RWPE2 (cell line): ENCODE measurements at regions not wholly inside any gene's neighbourhood (a gene's known extent, or its start where the extent isn't known, plus 50 kb on each side); places are given as distances from the start of the nearest gene placed in this dataset.

ENCODE experiments used
- ATAC-seq: fragments of 200-7000 bp; cut with Tn5 transposase; 3 replicates; pipeline ENCODE4 v1.9.1; 2021; ENCODE audit warnings: low read depth
- DNase-seq: peaks from one replicate; pipeline ENCODE4 v3.0.0-alpha.2; 2020; ENCODE audit warnings: low spot score
- H3K27ac ChIP-seq: fragments of 450-650 bp; 2 replicates; pipeline ENCODE4 v1.5.1; 2017; ENCODE audit warnings: mild to moderate bottlenecking; ENCODE audit not compliant: poor library complexity, severe bottlenecking
- H3K27me3 ChIP-seq: fragments of 250-450 bp; sonication (Bioruptor Pico); 2 replicates; pipeline ENCODE4 v1.5.1; 2021; ENCODE audit warnings: mild to moderate bottlenecking, moderate library complexity; ENCODE audit not compliant: insufficient read depth, poor library complexity, severe bottlenecking
- H3K36me3 ChIP-seq: fragments of 250-450 bp; sonication (Bioruptor Pico); 2 replicates; pipeline ENCODE4 v1.5.1; 2020; ENCODE audit warnings: low read depth, mild to moderate bottlenecking, moderate library complexity
- H3K4me1 ChIP-seq: fragments of 250-450 bp; sonication (Bioruptor Pico); 2 replicates; pipeline ENCODE4 v1.5.1; 2021; ENCODE audit warnings: mild to moderate bottlenecking, moderate library complexity; ENCODE audit not compliant: insufficient read depth, poor library complexity, severe bottlenecking
- H3K4me3 ChIP-seq: fragments of 250-450 bp; sonication (Bioruptor Pico); 2 replicates; pipeline ENCODE4 v1.5.1; 2021; ENCODE audit warnings: mild to moderate bottlenecking, moderate library complexity; ENCODE audit not compliant: severe bottlenecking
- H3K9me3 ChIP-seq: fragments of 250-450 bp; sonication (Bioruptor Pico); 2 replicates; pipeline ENCODE4 v1.5.1; 2021; ENCODE audit warnings: mild to moderate bottlenecking, moderate library complexity; ENCODE audit not compliant: severe bottlenecking
- TF ChIP-seq, protein P1 (sequence below): fragments of 450-650 bp; IDR thresholded peaks from one replicate; pipeline ENCODE4 v1.5.1; 2017; ENCODE audit warnings: mild to moderate bottlenecking, moderate library complexity; ENCODE audit not compliant: poor library complexity, severe bottlenecking

DNA sequence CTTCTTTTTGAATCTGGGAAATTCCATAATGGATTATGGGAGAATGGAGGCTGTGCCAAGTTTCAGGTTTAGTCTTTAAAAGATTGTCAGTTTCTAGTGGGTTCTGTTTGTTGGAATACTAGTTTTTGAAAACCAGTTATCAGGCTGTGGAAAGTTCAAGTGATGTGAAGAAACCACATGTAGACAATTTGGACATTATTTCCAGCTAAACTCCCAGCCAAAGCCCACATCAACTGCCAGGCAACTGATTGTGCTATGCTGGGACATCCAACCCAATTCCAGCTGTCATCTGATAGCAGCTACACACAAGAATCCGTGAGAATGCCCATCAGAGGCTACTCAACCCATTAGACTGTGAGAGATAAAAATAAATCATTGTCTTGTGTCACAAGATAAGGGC is 546.1 kb upstream of the ADAMTS5 start:
- Histone ChIP-seq H3K4me1 (no peaks in the 10 kb centered on the region), H3K27me3 (no peaks in the 10 kb centered on the region), H3K36me3 (no peaks in the 10 kb centered on the region), H3K4me3 (no peak overlapping the region), H3K9me3 (peaks cover 3% of the 10 kb centered on the region), H3K27ac (no peak overlapping the region)
- TF ChIP-seq, protein P1, sequence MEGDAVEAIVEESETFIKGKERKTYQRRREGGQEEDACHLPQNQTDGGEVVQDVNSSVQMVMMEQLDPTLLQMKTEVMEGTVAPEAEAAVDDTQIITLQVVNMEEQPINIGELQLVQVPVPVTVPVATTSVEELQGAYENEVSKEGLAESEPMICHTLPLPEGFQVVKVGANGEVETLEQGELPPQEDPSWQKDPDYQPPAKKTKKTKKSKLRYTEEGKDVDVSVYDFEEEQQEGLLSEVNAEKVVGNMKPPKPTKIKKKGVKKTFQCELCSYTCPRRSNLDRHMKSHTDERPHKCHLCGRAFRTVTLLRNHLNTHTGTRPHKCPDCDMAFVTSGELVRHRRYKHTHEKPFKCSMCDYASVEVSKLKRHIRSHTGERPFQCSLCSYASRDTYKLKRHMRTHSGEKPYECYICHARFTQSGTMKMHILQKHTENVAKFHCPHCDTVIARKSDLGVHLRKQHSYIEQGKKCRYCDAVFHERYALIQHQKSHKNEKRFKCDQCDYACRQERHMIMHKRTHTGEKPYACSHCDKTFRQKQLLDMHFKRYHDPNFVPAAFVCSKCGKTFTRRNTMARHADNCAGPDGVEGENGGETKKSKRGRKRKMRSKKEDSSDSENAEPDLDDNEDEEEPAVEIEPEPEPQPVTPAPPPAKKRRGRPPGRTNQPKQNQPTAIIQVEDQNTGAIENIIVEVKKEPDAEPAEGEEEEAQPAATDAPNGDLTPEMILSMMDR, result no peak
- no peak for DNase-seq
- ATAC-seq, result no peak

DNA sequence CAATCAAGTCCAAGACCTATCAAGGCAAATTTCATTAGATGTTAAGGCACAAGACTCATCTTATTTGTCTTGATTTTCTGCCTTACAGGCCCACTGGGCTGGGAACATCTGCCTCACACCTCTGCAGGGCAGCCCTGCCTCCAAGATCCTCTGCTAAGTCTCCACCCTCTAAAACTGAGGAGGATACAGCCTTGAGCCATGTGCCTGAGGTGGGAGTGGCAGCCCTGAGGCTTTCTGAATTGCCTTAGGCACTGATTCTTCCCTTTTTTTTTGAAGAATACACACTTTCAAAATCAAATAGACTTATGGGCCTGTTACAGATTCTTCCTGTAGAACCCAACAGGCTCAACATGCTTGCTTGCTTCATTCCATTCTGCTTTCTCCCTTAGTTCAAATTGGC is 544.3 kb upstream of the ADAMTS5 start:
- ATAC-seq (no peak), DNase-seq (no peak)
- Histone ChIP-seq H3K36me3 (no peaks in the 10 kb centered on the region), H3K27ac (no peak overlapping the region), H3K27me3 (no peaks in the 10 kb centered on the region), H3K4me1 (no peaks in the 10 kb centered on the region), H3K9me3 (no peaks in the 10 kb centered on the region), H3K4me3 (no peak overlapping the region)
- TF ChIP-seq, protein P1, result no peak

DNA sequence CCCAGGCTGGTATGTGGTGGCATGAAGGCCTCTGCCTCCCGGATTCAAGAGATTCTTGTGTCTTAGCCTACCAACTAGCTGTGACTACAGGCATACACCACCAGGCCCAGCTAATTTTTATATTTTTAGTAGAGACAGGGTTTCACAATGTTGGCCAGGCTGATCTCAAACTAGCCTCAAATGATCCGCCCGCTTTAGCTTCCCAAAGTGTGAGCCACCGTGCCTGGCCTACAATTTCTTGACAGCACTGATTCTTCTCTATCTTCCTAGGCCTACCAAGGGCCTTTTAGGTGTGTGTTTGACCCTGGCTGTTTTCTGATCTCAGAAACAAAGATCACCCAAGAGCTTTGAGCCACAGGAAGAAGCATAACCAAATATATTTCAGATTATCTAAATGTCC is 540.8 kb upstream of the ADAMTS5 start:
- no peaks in the 10 kb centered on the region for H3K27me3 ChIP-seq
- H3K36me3 ChIP-seq, result no peaks in the 10 kb centered on the region
- DNase-seq (no peak), ATAC-seq (no peak)
- no peaks in the 10 kb centered on the region for H3K9me3 ChIP-seq
- TF ChIP-seq, protein P1, result no peak
- H3K27ac ChIP-seq, result no peak overlapping the region
- H3K4me3 ChIP-seq, result no peak overlapping the region
- no peaks in the 10 kb centered on the region for H3K4me1 ChIP-seq

DNA sequence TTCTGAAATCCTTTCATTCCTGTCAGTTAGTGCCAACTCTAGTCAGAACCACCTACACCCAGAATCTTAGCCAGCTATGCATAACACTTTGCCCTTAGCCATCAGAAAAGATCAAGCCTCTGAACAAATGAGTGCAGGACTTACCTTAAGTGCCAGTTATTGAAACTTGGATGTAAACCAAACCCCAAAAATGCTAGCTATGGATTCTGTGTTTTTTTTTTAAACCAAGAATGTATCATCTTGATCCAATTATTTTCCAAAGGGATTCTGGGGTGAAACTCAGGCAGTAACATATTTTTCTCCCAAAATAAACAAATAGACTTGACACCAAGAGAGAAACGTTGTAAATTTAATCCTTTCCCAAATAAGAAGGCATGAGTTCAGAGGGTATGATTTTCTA is 538.6 kb upstream of the ADAMTS5 start:
- Histone ChIP-seq H3K27ac (no peak overlapping the region), H3K9me3 (no peaks in the 10 kb centered on the region), H3K4me3 (no peak overlapping the region), H3K4me1 (no peaks in the 10 kb centered on the region), H3K27me3 (no peaks in the 10 kb centered on the region), H3K36me3 (no peaks in the 10 kb centered on the region)
- ATAC-seq (no peak), DNase-seq (no peak)
- TF ChIP-seq, protein P1, result no peak

DNA sequence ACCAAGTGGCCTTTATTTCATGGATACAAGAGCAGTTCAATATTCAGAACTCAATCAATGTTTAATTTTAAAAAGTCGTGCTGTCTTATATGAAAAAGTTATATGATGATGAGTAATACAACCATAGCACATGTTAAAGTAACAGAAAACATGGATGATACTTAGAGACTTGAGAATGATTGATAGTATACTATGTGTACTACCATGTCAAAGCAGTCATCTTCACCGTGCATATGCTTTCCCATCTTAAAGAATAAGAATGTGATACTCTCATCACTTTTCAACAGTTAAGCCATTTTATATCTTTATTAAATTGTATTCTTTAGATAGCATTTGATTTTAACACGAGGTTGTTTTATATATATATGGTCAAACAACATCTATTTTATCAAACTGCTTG is 535.9 kb upstream of the ADAMTS5 start:
- Histone ChIP-seq H3K4me1 (no peaks in the 10 kb centered on the region), H3K36me3 (no peaks in the 10 kb centered on the region), H3K27me3 (no peaks in the 10 kb centered on the region), H3K27ac (no peak overlapping the region), H3K4me3 (no peak overlapping the region), H3K9me3 (no peaks in the 10 kb centered on the region)
- ATAC-seq (no peak), DNase-seq (no peak)
- TF ChIP-seq, protein P1, result no peak
